ENCODE measurements at regions not wholly inside any gene's neighbourhood (a gene's known extent, or its start where the extent isn't known, plus 50 kb on each side); places are given as distances from the start of the nearest gene placed in this dataset.

GRCh38 chr10:33674491-33674890 lies 340.0 kb upstream of the NRP1 start:
- no peak for DNase-seq (ENCODE audit: low read depth)
- H3K4me3 ChIP-seq (ENCODE audit: low read depth, low read length): no peak overlapping the region
- TF ChIP-seq, protein P1, sequence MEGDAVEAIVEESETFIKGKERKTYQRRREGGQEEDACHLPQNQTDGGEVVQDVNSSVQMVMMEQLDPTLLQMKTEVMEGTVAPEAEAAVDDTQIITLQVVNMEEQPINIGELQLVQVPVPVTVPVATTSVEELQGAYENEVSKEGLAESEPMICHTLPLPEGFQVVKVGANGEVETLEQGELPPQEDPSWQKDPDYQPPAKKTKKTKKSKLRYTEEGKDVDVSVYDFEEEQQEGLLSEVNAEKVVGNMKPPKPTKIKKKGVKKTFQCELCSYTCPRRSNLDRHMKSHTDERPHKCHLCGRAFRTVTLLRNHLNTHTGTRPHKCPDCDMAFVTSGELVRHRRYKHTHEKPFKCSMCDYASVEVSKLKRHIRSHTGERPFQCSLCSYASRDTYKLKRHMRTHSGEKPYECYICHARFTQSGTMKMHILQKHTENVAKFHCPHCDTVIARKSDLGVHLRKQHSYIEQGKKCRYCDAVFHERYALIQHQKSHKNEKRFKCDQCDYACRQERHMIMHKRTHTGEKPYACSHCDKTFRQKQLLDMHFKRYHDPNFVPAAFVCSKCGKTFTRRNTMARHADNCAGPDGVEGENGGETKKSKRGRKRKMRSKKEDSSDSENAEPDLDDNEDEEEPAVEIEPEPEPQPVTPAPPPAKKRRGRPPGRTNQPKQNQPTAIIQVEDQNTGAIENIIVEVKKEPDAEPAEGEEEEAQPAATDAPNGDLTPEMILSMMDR (IDR thresholded peaks at IDR 0.05; ENCODE audit: insufficient read depth, low read depth, low read length, missing control alignments): no peak

DNA sequence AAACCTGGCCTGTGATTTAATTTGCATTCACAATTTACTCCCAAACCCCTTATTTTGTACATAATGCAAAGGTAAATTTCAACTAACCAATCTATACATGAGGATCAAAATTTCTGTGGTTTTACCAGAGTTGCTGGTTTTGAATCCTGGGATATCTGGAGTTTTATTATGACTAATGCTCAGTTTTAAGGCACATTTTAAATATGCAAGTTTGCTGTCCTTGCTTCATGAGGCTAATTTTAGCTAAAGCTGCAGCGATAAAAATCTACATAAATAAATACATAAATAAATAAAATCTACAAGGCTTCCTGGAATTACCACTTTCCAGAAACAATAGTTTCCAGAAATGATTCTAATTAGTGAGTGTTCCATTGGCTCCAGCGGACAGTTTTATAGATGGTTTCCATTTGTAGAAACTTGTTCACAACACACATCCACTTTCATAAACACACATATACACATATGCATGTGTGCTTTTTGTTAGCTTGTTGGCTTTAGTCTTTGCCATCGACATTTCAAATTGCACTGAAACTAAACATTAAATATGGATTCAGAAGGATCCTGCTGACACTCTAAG lies 339.5 kb upstream of the NRP1 start:
- DNase-seq (ENCODE audit: low read depth): no peak
- TF ChIP-seq, protein P1 (IDR thresholded peaks at IDR 0.05; ENCODE audit: insufficient read depth, low read depth, low read length, missing control alignments): no peak
- H3K4me3 ChIP-seq (ENCODE audit: low read depth, low read length): no peak overlapping the region

GRCh38 chr10:33669904-33670303 lies 335.4 kb upstream of the NRP1 start:
- TF ChIP-seq, protein P1 (IDR thresholded peaks at IDR 0.05; ENCODE audit: insufficient read depth, low read depth, low read length, missing control alignments): no peak
- DNase-seq (ENCODE audit: low read depth): no peak
- H3K4me3 ChIP-seq (ENCODE audit: low read depth, low read length): no peak overlapping the region

DNA sequence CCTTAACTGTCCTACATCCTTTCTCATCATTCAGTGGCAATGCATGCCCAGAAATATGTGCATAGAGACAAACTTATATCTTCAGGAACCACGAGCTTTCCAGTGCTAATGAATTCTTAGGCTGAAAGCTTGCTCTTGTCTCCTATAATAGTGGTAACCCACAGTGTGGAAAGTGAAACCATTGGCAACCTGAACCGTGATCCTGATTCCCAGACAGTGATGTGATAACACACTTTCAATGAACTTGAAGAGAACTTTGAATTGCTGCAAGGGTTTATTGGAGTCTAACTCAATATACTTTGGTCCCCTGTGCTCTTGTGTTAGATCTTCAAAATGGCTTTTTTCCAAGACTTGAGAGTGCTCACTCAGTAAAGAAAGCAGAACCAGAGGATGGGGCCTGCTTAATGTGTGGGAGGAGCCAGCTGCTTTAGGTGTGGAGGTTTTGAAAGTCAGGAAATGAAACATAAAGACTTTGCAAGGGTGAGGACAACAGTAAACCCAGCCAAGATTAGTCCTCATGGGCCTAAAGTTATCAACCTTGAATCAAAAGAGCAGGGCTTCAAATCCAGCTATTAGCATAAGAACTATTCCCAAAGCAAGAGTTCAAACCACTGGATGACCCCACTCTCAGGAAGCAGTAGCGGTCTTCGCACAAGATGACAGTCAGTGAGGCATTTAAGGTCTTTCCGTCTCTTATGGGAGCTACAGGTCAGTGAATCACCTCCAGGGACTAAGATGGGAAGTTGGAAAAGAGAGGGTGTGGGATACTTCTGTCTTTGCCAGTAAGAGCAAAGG lies 332.4 kb upstream of the NRP1 start:
- DNase-seq (ENCODE audit: low read depth): peak; percentile 40
- no peak overlapping the region for H3K4me3 ChIP-seq (ENCODE audit: low read depth, low read length)
- TF ChIP-seq, protein P1 (IDR thresholded peaks at IDR 0.05; ENCODE audit: insufficient read depth, low read depth, low read length, missing control alignments): no peak

DNA sequence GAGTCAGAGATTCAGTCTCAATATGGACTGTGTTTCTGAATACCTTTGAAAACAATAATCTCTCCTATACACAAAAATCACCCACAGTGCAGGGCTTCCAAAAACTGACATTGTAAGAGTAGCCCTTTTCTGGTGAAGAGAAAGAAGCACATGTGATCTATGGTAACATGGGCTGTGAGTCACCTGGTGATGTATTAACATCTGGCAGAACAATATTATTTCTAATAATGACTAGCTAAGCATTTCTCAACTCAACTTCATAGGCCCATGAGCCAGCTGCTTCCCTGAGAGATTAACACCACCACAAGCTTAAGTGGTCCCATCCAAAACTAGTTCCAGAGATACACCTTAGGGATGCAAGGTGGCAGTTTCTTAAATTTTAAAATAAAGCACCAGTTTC lies 331.0 kb upstream of the NRP1 start:
- H3K4me3 ChIP-seq (ENCODE audit: low read depth, low read length): no peak overlapping the region
- no peak for DNase-seq (ENCODE audit: low read depth)
- TF ChIP-seq, protein P1 (IDR thresholded peaks at IDR 0.05; ENCODE audit: insufficient read depth, low read depth, low read length, missing control alignments): no peak

DNA sequence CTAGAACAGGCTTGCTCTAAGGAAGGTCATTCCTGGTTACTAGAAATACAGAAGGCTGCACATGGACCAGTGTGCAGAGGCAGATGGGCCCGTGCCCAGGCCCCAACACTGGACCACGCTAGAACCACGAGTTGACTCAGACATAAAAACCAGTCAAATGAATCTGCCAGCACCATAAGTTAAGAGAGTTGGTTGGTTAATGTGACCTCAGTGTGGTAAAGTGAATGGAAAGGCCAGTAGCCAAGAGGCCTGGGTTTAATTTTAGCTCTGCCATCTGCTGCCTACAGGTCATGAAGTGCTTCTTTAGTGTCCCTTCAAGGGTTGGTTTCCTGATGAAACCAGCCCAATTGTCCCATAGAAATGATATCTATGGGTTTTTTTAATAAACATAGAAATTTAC lies 329.6 kb upstream of the NRP1 start:
- TF ChIP-seq, protein P1 (IDR thresholded peaks at IDR 0.05; ENCODE audit: insufficient read depth, low read depth, low read length, missing control alignments): no peak
- DNase-seq (ENCODE audit: low read depth): no peak
- H3K4me3 ChIP-seq (ENCODE audit: low read depth, low read length): no peak overlapping the region
